GM18858 (cell line): ENCODE measurements at regions not wholly inside any gene's neighbourhood (a gene's known extent, or its start where the extent isn't known, plus 50 kb on each side); places are given as distances from the start of the nearest gene placed in this dataset.

Source experiments
- ATAC-seq: cut with Tn5 transposase; IDR thresholded peaks from one replicate; pipeline ENCODE4 v1.9.1; 2021; ENCODE audit not compliant: unreplicated experiment

DNA sequence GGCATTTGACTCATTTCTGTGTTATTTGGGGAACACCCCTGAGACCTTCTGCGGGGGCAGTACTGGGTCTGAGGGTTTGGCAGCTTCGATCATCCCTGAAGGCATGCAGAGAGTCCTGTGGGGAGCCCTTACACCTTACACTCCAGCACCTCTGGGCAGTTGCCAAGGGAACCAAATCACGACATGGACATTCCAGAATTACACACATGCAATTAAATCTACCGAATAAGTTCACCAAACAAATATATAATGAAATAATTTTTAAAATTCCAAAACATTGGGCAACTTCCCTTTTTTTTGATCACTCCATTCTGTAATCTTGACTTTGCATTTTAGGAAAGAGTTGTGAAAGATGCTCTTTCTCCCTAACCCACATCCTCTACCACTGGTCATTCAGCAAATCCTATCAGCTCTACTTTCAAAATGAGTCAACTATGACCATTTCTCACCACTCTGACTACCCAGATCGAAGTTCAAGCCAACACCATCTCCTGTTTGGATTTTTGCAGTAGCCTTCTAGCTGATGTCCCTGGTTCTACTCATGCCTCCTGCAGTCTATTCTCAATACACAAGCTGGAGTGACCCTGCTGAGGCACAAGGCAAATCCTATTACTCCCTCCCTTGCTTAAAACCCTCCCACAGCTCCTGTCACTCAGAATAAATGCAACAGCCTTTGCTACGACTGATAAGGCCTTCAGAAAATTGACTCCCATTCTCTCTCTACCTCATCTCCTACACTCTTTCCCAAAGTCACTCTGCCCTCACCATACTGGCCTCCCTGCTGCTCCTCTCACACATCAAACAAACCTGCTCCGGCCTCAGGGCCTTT is 533.3 kb downstream of the HACE1 start:
- ATAC-seq: peak; percentile 69

GRCh38 chr6:104325341-104326172 is 534.2 kb downstream of the HACE1 start:
- no peak for ATAC-seq

GRCh38 chr6:104324301-104324700 is 535.4 kb downstream of the HACE1 start:
- ATAC-seq: no peak

DNA sequence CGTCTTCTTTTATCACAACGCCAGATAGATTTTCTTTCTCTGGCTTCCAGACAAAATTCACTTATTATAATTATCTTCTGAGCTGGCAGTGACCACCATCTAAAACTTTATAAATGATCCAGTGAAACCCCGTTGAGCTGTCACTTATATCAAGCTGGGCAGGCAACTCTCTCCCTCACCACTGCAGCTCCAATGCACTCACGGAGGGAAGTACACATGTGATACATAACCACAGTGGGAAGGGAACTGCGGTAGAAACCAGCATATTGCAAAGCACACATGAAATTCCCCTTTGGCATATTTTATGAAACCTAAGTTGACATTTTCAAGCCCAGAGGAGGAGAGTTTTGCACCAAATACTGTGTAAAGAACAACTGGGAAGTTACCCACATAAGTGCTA is 536.9 kb downstream of the HACE1 start:
- ATAC-seq: no peak

GRCh38 chr6:104321301-104321700 is 538.4 kb downstream of the HACE1 start:
- ATAC-seq: no peak

DNA sequence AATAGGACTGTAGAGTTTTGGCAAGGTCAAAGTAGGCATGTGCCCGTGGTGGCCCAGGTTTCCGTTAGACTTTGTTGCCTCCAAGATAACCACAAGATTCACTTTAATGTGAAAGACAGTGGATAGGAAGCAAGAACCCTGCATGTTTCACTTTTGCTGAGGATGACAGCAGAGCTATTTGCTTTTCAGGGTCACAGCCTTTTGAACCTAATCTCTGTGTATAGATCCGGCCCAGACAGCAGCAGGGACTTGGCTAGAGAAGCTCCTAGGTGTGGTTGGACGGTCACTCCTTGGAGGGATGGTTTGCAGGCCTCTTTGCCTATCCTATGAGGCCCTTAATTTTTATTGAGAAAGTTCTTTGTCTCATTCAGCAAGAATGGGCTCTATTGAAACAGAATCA is 538.8 kb downstream of the HACE1 start:
- ATAC-seq: no peak

GRCh38 chr6:104312851-104313250 is 546.9 kb downstream of the HACE1 start:
- ATAC-seq: no peak

DNA sequence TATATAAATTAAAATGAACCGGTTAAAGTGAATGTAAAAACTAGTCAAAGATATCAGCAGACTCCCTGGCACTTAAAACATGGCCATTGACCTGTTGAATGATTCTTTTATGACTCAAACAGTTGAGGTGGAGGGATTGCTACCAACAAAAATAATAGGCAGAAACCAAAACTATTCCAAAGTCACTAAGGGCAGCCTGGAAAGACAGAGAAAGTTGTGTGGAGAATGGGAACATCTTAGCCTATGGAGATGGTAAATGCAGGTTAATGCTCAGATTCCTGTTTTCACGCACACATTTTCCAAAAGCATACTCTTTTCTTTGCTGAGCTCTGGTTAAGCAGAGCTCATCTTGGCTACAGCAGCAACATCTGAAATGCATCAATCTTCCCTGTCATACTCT is 553.5 kb downstream of the HACE1 start:
- ATAC-seq: no peak

DNA sequence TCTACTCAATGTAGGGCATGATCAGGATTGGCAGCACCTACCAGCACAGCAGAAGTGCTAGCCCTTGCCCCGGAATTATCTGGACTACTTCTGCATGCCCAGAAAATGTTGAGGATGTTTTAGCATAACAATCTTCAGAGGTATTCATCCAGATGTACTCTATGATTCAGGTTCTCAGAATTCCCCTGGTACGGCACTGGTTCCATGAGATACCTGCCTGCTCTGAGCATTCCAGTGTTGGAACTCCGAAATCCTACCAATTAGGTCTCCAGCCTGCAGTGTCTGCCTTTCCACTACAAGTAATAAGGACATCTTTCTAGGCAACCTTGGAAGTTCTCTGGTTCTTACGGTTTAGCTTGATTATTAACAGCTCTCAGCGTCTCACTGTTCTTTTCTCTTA is 554.5 kb downstream of the HACE1 start:
- ATAC-seq: no peak

DNA sequence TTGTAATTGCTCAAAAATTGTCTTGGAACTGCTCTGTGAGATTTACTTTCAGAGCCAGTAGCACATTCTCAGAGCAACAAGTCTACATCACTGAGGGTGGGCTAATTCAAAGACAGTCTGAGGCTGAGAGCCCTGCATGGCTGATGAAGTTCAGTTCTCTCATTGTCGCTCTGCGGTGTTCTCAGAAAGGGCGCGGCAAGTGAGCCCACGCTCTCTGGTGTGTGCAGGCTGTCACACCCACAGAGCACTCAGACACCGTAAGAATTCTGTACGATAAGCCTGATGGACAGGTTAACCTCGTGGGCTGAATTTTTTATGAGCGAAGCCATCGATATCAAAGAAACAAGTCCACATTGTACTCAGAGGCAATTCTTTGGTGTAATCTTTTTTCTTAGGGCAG is 557.8 kb downstream of the HACE1 start:
- no peak for ATAC-seq

DNA sequence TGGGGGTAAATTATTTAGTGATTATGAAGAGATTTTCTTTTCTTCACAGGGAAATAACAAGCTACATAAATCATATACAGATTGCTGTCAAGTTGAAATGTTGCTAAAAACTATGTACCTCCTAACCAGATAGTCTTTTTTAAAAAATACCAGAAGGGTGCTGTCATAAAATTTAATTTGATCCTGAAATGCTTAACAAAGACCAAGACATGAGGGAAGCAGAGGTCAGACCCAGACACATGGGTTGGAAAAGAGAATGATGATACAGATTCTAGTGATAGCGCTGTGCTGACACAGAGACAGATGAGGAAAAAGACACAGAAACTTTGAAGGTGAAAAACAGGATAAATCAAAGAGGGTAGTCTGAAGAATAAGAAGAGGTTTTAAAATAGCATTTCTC is 573.1 kb downstream of the HACE1 start:
- ATAC-seq: no peak

- no peak for ATAC-seq
Observed at GRCh38 chr6:104284872-104285271, 574.8 kb downstream of the HACE1 start.

- ATAC-seq: no peak
Observed at GRCh38 chr6:104282581-104282980, 577.1 kb downstream of the HACE1 start.

DNA sequence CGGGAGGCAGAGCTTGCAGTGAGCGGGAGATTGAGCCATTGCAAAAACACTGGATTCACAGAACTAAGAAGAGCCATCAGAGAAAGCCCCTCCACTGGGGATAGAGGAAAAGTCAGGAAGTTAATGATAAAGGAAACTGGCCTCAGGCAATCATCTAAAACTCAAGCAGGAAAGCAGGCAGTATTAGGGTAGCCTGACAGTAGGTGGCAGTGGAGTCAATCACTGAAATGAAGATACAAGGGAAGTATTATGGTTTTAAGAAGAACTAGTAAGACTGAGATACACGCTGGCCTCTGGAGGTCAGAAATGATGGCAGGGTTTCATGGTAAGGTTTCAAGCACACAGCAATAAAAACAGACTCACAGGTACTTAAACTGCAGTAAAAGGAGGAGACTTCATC is 578.3 kb downstream of the HACE1 start:
- ATAC-seq: no peak

DNA sequence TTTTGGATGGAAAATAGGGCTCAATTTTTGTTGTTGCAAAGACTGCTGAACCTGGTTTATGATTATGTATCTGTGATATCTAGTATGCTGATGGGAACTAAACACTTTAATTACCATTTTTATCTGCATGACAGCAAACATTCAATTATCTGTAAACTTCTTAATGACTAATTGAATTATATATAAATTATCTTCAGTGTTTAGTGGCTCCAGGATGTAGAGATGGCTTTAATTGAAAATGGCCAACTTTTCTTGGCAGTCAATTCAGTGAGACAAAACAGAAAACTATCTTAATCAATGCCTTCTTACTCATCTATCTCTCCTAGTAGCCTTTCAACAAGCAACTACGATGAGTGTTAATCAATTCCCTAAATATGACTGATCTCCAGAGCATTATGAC is 591.3 kb downstream of the HACE1 start:
- ATAC-seq: no peak

DNA sequence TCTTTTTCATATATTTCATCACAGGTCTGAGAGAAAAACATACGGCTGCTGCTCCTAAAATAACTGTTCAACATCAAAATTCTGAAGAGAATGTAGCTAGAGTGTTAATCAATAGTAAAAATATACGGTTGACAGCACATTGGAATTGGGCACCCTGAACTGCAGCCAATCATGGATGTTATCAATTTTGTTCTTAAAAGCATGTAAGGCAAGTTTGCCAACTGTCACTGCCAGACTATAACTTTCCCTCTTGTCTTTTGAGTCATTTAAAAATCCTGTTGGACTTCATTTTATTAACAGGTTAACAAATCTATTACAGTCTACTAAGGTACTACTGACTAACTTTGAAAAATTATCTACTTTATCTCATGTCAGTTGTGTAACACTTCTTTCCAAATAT is 592.8 kb downstream of the HACE1 start:
- no peak for ATAC-seq

DNA sequence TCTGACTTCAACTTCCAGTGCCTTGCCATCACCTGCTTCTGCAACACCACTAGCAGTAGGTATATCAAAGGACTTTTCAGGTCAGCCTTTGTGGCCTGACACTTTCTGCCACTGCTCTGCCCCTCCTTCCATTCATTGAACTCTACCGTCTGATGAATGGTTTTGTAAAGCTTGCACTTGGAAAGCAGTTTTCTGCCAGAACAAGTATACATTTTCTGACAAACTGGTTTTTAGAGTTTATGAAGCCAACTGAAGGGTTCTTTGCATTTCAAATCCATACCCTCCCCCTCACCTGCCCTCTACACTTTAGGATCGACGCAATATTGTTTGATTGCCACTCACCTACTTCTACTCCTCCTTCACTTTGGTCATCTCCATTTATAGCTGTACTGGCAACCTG is 603.1 kb downstream of the HACE1 start:
- no peak for ATAC-seq

DNA sequence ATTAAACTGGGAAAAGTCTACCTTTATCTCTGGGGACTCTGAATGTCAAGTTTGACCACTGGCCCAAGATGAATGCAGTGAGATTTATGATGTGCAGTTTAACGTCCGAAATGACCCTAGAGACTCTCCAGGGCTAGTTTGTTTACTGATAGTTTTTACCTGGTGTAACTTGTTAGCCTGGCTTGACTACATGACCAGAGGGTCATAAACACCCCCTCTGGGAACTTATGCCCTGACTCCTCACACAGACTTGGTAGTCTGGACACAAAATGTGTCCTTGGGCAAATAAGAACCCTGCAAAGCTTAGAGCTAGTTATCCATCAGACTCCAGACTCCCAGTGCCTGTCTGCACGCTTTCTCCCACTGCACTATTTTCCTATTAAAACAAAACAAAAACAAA is 606.5 kb downstream of the HACE1 start:
- no peak for ATAC-seq

DNA sequence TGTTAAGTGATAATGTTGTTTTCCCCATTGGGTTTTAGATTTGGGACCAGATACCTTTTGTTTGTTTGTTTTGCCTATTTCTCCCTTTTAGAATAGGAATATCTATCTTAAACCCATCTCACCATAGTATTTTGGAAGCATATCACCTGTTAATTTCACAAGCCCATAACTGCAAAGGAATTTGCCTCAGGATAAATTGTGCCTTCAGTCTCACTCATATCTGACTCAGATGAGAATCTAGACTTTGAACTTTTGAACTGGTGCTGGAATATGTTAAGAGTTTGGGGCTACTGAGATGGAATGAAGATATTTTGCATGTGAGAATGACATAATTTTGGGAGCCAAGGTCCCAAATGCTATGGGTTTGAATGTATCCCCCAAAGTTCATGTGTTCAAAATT is 607.4 kb downstream of the HACE1 start:
- ATAC-seq: no peak

DNA sequence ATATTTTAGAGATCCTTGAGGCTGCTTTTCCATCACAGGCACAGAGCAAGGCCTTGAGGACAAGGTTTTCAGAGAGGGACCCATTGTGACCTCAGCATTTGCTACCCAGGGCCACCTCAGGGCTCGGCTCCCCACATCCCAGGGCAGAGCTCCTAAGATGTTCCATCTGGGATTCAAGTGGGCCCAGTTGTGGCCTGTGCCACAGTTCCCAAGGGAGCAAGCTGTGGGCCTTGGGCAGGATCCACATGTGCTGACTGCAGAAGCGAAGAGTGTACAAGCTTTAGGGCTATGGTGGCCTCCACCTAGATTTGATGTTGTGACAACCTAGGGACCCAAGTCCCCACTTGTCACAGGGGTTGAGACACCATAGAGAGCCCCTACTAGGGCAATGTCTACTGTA is 608.1 kb downstream of the HACE1 start:
- no peak for ATAC-seq

- ATAC-seq: no peak
Observed at GRCh38 chr6:104240865-104241264, 618.9 kb downstream of the HACE1 start.

DNA sequence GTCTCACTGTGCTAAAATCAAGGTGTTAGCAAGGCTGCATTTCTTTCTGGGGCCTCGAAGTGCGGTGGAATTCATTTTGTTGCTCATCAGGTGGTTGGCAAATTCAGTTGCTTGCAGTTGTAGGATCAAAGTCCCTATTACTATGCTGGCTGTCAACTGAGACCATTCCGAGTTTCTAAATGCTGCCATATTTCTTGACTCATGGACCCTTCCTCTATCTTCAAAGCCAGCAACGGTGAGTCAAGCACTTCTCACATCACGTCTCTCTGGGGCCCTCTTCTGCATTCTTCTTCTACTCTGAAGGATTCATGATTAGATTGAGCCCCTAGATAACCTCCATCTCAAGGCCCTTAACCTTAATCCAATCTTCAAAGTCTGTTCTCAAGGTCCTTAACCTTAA is 619.7 kb downstream of the HACE1 start:
- no peak for ATAC-seq
